Activated CD4-positive, alpha-beta T cell treated with anti-CD3 and anti-CD28 coated beads, Interleukin-2, amount 50 U/mL, for 48 hours (primary cell): ENCODE measurements at regions not wholly inside any gene's neighbourhood (a gene's known extent, or its start where the extent isn't known, plus 50 kb on each side); places are given as distances from the start of the nearest gene placed in this dataset.
"Not testable (repeated sequence)": the region's sequence is repeated elsewhere in the genome, so short reads cannot be mapped to it uniquely, and the experiment has no call there.

ENCODE experiments used
- DNase-seq, 2 experiments: peaks; one replicate each; pipeline ENCODE4 v3.0.0-alpha.2; 2020

- no peak for DNase-seq
Measured at GRCh38 chr16:27600381-27600780, 50.4 kb downstream of the KATNIP start.

- DNase-seq: no peak
Measured at GRCh38 chr16:27602103-27602502, 52.2 kb downstream of the KATNIP start.

- peak; percentile 1 to 5 for DNase-seq
Measured at GRCh38 chr16:27605500-27606106, 55.7 kb downstream of the KATNIP start.

GRCh38 chr16:27611340-27611739 is 61.4 kb downstream of the KATNIP start:
- no peak for DNase-seq

GRCh38 chr16:27613238-27613791 is 63.4 kb downstream of the KATNIP start:
- DNase-seq: no peak

GRCh38 chr16:27617665-27618064 is 67.7 kb downstream of the KATNIP start:
- DNase-seq: no peak

- no peak for DNase-seq
Measured at GRCh38 chr16:27618165-27618564, 68.2 kb downstream of the KATNIP start.

- DNase-seq: no peak
Measured at GRCh38 chr16:27618606-27619327, 68.8 kb downstream of the KATNIP start.

GRCh38 chr16:27620541-27620940 is 70.6 kb downstream of the KATNIP start:
- no peak for DNase-seq

GRCh38 chr16:27624154-27625049 is 74.5 kb downstream of the KATNIP start:
- DNase-seq: no peak

- DNase-seq: no peak
Measured at GRCh38 chr16:27625050-27625697, 75.2 kb downstream of the KATNIP start.

- no peak for DNase-seq
Measured at GRCh38 chr16:27627136-27627535, 77.2 kb downstream of the KATNIP start.

GRCh38 chr16:27628241-27628942 is 78.4 kb downstream of the KATNIP start:
- no peak for DNase-seq

- not testable (repeated sequence) for DNase-seq
Measured at GRCh38 chr16:27628943-27629462, 79.1 kb downstream of the KATNIP start.

- no peak for DNase-seq
Measured at GRCh38 chr16:27632216-27632615, 82.3 kb downstream of the KATNIP start.

- DNase-seq: no peak
Measured at GRCh38 chr16:27633221-27633620, 83.3 kb downstream of the KATNIP start.

GRCh38 chr16:27633721-27634120 is 83.8 kb downstream of the KATNIP start:
- DNase-seq: no peak

- DNase-seq: no peak
Measured at GRCh38 chr16:27634779-27635178, 84.8 kb downstream of the KATNIP start.

- no peak for DNase-seq
Measured at GRCh38 chr16:27636453-27637240, 86.7 kb downstream of the KATNIP start.

- no peak for DNase-seq
Measured at GRCh38 chr16:27638833-27639560, 89.1 kb downstream of the KATNIP start.
